CD14-positive monocyte (primary cell): ENCODE measurements at regions not wholly inside any gene's neighbourhood (a gene's known extent, or its start where the extent isn't known, plus 50 kb on each side); places are given as distances from the start of the nearest gene placed in this dataset.

ENCODE experiments used
- DNase-seq, 3 donors: peaks; one replicate each; pipeline ENCODE4 v3.0.0-alpha.2; 2011 to 2022
- H2AFZ ChIP-seq: 2 replicates; pipeline ENCODE4 v1.6.0; 2012; ENCODE audit warnings: mild to moderate bottlenecking, low read depth, low read length, inconsistent platforms; ENCODE audit not compliant: insufficient read depth, poor library complexity, severe bottlenecking
- H3K27ac ChIP-seq, 2 donors: 1 replicate in 1 of 2; 2 replicates in 1 of 2; pipeline ENCODE4 v1.5.1; 2012 to 2013; ENCODE audit warnings: low read length in 2 of 2, control low read depth in 1 of 2, inconsistent platforms in 1 of 2, low read depth in 1 of 2, mild to moderate bottlenecking in 1 of 2
- H3K27me3 ChIP-seq, 2 donors: one replicate each; pipeline versions ENCODE4 v1.6.0 to v1.6.1; 2011 to 2013; ENCODE audit warnings: low read length in 2 of 2; ENCODE audit not compliant: control insufficient read depth in 2 of 2, insufficient read depth in 2 of 2
- H3K36me3 ChIP-seq, 2 donors: replicated peaks in 1 of 2; 1 replicate in 1 of 2; 2 replicates in 1 of 2; pipeline versions ENCODE4 v1.5.1 to v1.6.1; 2012 to 2013; ENCODE audit warnings: low read length in 2 of 2, control low read depth in 1 of 2, inconsistent platforms in 1 of 2, mild to moderate bottlenecking in 1 of 2; ENCODE audit not compliant: insufficient read depth in 2 of 2, control insufficient read depth in 1 of 2
- H3K4me1 ChIP-seq, 2 donors: 1 replicate in 1 of 2; 2 replicates in 1 of 2; pipeline versions ENCODE4 v1.5.1 to v1.6.1; 2012 to 2013; ENCODE audit warnings: low read length in 2 of 2, control low read depth in 1 of 2, inconsistent platforms in 1 of 2, mild to moderate bottlenecking in 1 of 2, moderate library complexity in 1 of 2; ENCODE audit not compliant: insufficient read depth in 2 of 2, control insufficient read depth in 1 of 2
- H3K4me2 ChIP-seq: replicated peaks from 2 replicates; pipeline ENCODE3; 2012; ENCODE audit warnings: low read length, moderate library complexity, mild to moderate bottlenecking; ENCODE audit not compliant: poor library complexity, severe bottlenecking; ENCODE audit errors: extremely low read depth
- H3K4me3 ChIP-seq, 3 experiments: fragments of 200-600 bp in 1 of 3; sonication (generic) in 1 of 3; replicated peaks in 1 of 3; 1 replicate in 2 of 3; 2 replicates in 1 of 3; pipeline ENCODE4 v1.5.1; 2011 to 2013; ENCODE audit warnings: low read length in 3 of 3, mild to moderate bottlenecking in 3 of 3, control low read depth in 2 of 3, low read depth in 2 of 3, inconsistent platforms in 1 of 3, moderate library complexity in 1 of 3
- H3K79me2 ChIP-seq: 2 replicates; pipeline ENCODE4 v1.6.0; 2012; ENCODE audit warnings: mild to moderate bottlenecking, control low read depth, inconsistent platforms, low read length, moderate library complexity; ENCODE audit not compliant: insufficient read depth
- H3K9ac ChIP-seq: 2 replicates; pipeline ENCODE4 v1.6.0; 2017; ENCODE audit warnings: low read length, mild to moderate bottlenecking; ENCODE audit not compliant: insufficient read depth, poor library complexity, severe bottlenecking
- H3K9me3 ChIP-seq, 2 donors: replicated peaks in 1 of 2; 1 replicate in 1 of 2; 2 replicates in 1 of 2; pipeline versions ENCODE4 v1.5.1 to v1.6.1; 2012 to 2013; ENCODE audit warnings: low read length in 2 of 2, control low read depth in 1 of 2; ENCODE audit not compliant: control insufficient read depth in 1 of 2, insufficient read depth in 1 of 2
- H4K20me1 ChIP-seq: 2 replicates; pipeline ENCODE4 v1.6.0; 2012; ENCODE audit warnings: mild to moderate bottlenecking, low read length, control low read depth, moderate library complexity; ENCODE audit not compliant: insufficient read depth
- H3K27ac Mint-ChIP-seq, 7 donors: one replicate each; pipeline ENCODE4 v1.8.0; 2020; ENCODE audit warnings: mild to moderate bottlenecking in 7 of 7, mixed read lengths in 7 of 7, moderate library complexity in 6 of 7, inconsistent platforms in 2 of 7
- H3K27me3 Mint-ChIP-seq, 3 donors: one replicate each; pipeline ENCODE4 v1.8.0; 2021 to 2022; ENCODE audit warnings: low read depth in 3 of 3, mild to moderate bottlenecking in 3 of 3, mixed read lengths in 3 of 3, moderate library complexity in 3 of 3, inconsistent platforms in 1 of 3
- H3K36me3 Mint-ChIP-seq, 2 donors: one replicate each; pipeline ENCODE4 v1.8.0; 2020; ENCODE audit warnings: mixed read lengths in 2 of 2, inconsistent platforms in 1 of 2, mild to moderate bottlenecking in 1 of 2
- H3K4me1 Mint-ChIP-seq: one replicate; pipeline ENCODE4 v1.8.0; 2020; ENCODE audit warnings: mild to moderate bottlenecking, mixed read lengths
- H3K4me3 Mint-ChIP-seq, 2 donors: one replicate each; pipeline ENCODE4 v1.8.0; 2020; ENCODE audit warnings: mild to moderate bottlenecking in 2 of 2, mixed read lengths in 2 of 2, moderate library complexity in 1 of 2
- H3K9me3 Mint-ChIP-seq, 7 donors: one replicate each; pipeline ENCODE4 v1.8.0; 2020 to 2022; ENCODE audit warnings: mixed read lengths in 7 of 7, mild to moderate bottlenecking in 6 of 7, moderate library complexity in 6 of 7, inconsistent platforms in 2 of 7
- CTCF ChIP-seq: fragments of 200-600 bp; IDR thresholded peaks from one replicate; pipeline ENCODE4 v1.8.0; 2022; ENCODE audit warnings: antibody characterized with exemption, mild to moderate bottlenecking
- WGBS: methylation state at CpG from one replicate; pipeline ENCODE4 v1.1.5; 2013; ENCODE audit warnings: missing lambda C conversion rate; ENCODE audit not compliant: insufficient coverage; 5-methylcytosine and 5-hydroxymethylcytosine counted together
- intact Hi-C, 2 donors: fragments of 100-400 bp; cut with micrococcal nuclease; formaldehyde crosslinking; loops; one replicate each; pipeline versions ENCODE4 v1.15.0 to v1.15.1; 2023

GRCh38 chr4:144421056-144421455 lies 224.9 kb upstream of the HHIP start:
- Mint-ChIP-seq H3K36me3 (no peaks in the 10 kb centered on the region), H3K9me3 (peaks cover 0 to 3% (median 0%) of the 10 kb centered on the region in 7 donors), H3K27ac (no peak overlapping the region), H3K4me3 (no peak overlapping the region), H3K27me3 (peaks cover 0 to 12% (median 2%) of the 10 kb centered on the region in 3 donors), H3K4me1 (no peaks in the 10 kb centered on the region)
- no peaks in the 10 kb centered on the region for H4K20me1 ChIP-seq
- H3K9ac ChIP-seq: no peak overlapping the region
- no peaks in the 10 kb centered on the region for H3K36me3 ChIP-seq
- WGBS: no CpG with 5 or more reads among the region's 4 CpGs
- no peaks in the 10 kb centered on the region for H3K9me3 ChIP-seq
- intact Hi-C loops: no loop called here
- no peak overlapping the region for H3K27ac ChIP-seq
- no peaks in the 10 kb centered on the region for H3K4me1 ChIP-seq
- H2AFZ ChIP-seq: no peak overlapping the region
- H3K4me2 ChIP-seq: no peak overlapping the region
- H3K4me3 ChIP-seq: no peak overlapping the region
- H3K79me2 ChIP-seq: no peaks in the 10 kb centered on the region
- DNase-seq: no peak
- H3K27me3 ChIP-seq: no peaks in the 10 kb centered on the region
- TF ChIP-seq CTCF: no peak

DNA sequence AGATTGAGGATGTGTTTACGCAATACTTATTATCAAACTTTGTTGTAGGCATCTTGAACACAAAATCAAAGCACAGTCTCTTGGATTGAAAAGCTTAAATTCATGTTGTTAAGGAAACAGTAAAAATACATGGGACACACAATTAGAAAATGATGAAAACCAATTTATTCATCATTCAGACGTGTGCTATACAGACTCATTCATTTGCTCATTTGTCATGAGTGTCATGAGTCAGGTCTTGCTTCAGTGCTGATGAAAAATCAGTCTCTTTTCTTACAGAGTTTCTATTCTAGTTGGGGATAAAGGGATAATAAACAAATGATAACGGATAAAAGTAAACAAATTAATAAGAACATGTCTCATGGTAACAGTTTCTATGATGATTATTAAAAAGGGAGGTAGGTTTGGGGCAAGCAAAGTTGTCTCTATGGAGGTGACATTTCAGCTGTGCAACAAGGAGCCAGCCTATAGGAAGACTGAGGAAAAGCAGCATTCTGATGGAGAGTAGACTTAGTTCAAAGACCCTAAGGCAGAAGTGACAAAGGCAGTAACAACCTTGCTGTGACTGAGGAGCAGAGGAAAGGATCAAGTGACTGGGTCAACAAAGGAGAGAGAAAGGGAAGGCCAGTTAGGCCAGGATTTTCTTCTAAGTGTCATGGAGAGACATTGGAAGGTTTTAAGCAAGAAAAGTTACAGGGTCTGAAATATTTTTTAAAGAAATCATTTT lies 224.0 kb upstream of the HHIP start:
- H3K4me1 Mint-ChIP-seq: no peaks in the 10 kb centered on the region
- no peaks in the 10 kb centered on the region for H3K79me2 ChIP-seq
- no peaks in the 10 kb centered on the region for H3K9me3 ChIP-seq
- no peaks in the 10 kb centered on the region for H3K36me3 ChIP-seq
- H3K9me3 Mint-ChIP-seq: peaks cover 0 to 3% (median 0%) of the 10 kb centered on the region in 7 donors
- no peak overlapping the region for H3K27ac ChIP-seq
- no peaks in the 10 kb centered on the region for H4K20me1 ChIP-seq
- H3K4me3 ChIP-seq: no peak overlapping the region
- H2AFZ ChIP-seq: no peak overlapping the region
- no peaks in the 10 kb centered on the region for H3K36me3 Mint-ChIP-seq
- DNase-seq: no peak
- H3K4me2 ChIP-seq: no peak overlapping the region
- H3K4me1 ChIP-seq: no peaks in the 10 kb centered on the region
- no peaks in the 10 kb centered on the region for H3K27me3 ChIP-seq
- intact Hi-C loops: no loop called here
- H3K9ac ChIP-seq: no peak overlapping the region
- H3K4me3 Mint-ChIP-seq: no peak overlapping the region
- H3K27me3 Mint-ChIP-seq: peaks cover 0 to 5% (median 0%) of the 10 kb centered on the region in 3 donors
- WGBS: no CpG with 5 or more reads among the region's 3 CpGs
- no peak for TF ChIP-seq CTCF
- no peak overlapping the region for H3K27ac Mint-ChIP-seq
